ENCODE measurements at regions not wholly inside any gene's neighbourhood (a gene's known extent, or its start where the extent isn't known, plus 50 kb on each side); places are given as distances from the start of the nearest gene placed in this dataset.

DNA sequence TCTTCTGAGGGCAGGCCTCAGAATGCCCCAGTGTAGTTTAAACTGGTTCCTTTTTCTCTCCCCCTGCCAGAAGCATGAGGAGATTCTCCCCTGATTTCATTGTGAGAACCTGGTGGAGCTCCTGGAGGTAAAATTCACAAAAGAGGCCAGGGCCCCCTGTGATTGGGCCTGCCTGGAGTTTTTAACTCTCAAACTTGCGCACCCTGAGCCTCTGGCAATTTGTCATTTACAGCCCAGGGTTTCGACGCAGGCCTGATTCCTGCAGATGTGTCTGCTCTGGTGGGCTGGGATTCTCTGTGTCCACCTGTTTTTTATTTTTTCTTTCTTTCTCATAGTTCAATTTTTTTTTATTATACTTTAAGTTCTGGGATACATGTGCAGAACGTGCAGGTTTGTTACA, 157.9 kb downstream of the ASB1 start:
- DNase-seq = no peak

DNA sequence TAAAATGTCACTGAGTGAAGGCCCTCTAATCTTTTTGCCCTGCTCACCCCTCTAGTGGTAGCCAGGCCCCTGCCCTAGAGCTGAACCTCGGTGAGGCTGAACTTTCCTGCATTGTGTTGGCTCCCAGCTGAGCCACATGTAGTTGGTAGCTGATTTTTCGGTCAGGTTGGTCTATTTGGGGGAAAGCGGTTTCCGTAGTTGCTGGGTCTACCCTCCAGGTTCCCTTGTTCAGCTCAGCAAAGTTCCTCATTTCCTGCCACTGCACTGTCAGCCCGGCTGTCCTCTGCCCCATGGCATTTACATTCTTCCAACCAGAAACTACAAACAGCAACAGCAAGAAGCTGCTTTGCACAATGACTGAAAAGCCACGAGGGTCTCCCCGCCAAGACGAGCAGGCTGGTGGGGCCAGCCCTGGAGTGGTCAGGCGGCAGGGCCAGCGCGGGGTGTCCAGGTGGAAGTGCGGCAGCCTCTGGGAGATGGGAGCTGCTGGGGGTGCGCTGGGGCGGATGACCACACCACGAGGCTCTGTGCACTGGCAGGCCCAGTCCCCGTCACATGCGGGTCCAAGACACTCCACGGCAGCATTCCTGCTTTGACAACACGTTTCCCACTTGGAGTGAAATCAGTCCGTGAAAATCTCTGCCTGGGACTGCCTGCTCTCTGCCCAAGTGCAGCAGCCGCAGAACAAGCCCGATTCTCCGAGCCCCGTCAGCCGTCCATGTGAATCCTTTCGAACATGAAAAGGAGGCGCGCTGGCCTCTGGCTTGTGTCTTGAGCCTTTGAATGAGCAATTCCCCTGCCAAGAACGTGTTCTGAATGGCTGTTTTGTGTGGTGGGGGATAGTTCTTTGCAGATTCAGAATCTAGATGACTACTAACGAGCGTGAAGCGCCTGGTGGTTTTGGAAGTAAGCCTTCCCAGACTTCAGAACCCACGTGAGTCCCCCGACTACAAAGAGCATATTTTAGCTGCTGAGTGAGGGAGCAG, 159.4 kb downstream of the ASB1 start:
- peak; percentile 48 for DNase-seq

DNA sequence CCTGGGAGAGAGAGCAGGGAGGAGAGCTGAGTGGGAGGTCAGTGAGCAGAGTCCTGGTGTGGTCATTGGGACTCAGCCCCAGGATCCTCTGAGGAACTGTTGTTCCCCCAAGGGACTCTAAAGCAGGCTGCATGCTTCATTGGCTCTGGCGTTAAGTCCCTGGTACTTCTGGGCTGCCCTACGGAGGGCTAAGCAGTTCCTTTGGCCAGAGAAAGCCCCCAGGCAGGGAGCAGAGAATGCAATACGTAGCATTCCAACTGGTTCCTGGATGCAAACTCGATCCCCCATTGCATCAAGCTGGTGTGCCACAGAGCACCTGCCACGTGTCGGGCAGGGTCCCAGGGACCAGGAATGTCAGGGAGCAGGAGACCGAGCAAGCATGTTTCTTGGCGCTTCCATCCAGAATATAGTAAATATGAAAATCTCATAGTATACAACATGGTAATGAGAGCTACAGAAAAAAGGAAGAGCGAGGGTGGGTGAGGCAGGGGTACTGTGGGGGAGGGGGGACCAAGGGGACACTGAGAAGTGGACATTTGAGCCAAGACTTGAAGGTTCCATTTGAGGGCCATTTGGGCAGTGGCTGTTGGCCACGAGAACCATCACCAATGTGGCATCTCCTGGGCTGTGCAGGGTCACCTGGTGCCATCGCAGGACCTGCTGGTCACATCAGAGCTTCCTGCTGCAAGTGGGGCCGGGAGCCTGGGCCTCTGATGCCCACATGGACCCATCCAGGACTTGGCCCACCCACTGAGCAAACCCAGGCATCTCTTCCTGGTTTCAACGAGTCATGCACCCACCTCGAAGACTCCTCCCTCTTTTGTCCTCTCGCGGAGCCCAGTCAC, 160.4 kb downstream of the ASB1 start:
- no peak for DNase-seq

GRCh38 chr2:238587776-238588660, 161.3 kb downstream of the ASB1 start:
- DNase-seq = no peak

GRCh38 chr2:238589591-238590460, 163.1 kb downstream of the ASB1 start:
- no peak for DNase-seq

DNA sequence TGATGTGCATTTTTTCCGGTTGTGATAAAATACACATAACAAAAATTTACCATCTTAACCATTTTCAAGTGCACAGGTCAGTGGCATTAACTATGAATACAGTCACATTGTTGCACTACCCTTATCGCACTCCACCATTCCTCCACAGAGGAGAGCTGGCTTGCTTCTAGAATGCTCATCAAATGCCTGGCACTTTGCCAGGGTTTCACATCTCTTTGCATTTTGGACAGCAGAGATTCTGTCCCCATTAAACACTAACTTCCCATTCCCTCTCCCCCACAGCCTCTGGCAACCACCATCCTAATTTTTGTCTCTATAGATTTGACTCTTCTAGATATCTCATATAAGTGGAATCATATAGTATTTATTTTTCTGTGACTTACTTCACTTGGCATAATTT, 165.0 kb downstream of the ASB1 start:
- DNase-seq = no peak

GRCh38 chr2:238593236-238593635, 166.5 kb downstream of the ASB1 start:
- DNase-seq = no peak

GRCh38 chr2:238593678-238594077, 167.0 kb downstream of the ASB1 start:
- DNase-seq = no peak

GRCh38 chr2:238594796-238595749, 168.3 kb downstream of the ASB1 start:
- no peak for DNase-seq

GRCh38 chr2:238595750-238596570, 169.2 kb downstream of the ASB1 start:
- DNase-seq = peak; percentile 40

DNA sequence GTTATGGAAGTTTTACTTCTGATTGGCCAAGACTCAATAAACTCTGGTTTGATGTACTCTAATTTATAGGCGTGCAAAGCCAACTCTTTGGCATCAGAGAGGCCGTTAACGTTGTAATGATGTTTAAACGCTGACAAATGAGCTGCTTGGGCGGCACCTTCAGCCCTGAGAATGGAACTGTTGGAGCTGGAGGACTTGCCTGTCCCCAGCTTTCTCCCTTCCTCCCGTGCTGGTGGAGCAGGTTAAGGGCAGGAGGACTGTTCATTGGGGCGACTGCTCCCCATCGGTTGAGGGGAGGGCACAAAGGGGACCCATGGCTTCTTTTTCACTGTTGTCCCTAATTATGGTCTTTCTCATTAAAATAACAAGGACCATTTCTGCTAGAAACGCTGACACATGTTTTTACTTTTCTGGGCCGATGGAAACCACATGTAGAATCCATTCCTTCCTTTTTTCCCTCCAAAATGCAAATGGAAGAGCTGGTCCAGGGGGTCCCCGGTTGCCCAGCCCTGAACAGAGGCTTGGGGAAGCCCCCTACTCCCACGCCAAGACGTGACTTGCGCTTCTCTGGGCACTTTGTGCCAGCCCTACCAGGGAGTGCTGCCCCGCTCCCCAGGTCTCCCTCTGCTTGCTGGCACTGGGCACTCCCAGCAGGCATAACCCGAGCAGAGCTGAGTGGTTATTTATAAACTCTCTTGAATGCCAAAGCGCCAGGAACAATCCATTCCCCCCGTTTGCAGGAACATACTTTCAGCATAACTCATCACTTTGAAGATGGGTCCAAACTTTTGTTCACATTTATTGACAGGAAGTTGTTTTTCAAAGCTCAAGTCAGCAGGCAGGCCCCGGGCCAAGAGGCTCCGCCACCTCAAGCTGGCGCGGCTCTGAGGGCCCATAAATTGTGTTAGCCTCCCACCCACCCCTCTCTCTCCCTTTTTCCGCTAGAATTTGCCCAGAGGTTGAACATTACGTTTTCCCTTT, 170.1 kb downstream of the ASB1 start:
- peak; percentile 83 for DNase-seq

DNA sequence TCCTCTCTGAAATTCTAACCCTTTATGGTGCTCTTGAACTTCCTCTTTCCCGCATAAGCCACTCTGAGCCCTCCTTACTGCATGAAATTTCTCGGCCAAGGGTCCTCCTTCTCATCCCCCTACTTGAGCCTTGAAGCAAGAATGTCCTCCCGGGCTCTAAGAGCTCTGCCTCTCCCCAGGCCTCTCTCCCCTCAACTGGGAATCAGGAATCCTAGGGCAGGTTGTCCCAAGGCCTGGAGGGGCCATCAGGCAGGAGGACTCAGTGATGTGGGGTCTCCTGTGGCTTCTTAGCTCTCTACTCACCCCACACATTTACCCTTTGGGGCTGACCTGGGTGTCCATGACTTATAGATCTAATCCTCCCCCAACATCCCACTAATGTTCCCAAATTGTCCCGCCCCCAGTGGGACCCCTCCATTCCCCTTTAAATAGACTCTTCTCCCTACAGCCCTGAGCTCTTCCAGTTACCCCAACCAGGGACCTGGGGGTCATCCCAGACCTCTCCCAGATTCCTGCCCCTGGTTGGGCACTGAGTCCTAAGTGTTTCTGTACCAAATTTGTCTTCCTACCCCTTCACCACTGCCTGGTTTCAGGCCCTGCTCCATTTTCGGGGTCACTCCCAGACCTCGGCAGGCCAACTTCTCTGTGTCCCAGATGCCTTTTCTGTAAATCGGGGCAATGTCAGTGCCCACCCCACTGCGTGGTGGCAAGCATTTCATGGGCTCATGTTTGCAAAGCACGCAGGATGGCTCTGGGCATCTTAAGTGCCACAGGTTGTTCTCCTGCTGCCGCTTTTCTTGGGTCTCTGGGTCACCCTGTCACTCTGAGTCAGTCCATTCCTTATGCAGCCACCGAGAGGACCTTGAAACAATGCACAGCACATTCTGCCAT, 171.2 kb downstream of the ASB1 start:
- DNase-seq = no peak

GRCh38 chr2:238598802-238599530, 172.2 kb downstream of the ASB1 start:
- DNase-seq = no peak

- no peak for DNase-seq
Measured at GRCh38 chr2:238599549-238600505, 173.1 kb downstream of the ASB1 start.

Measured in right hindlimb (tissue), 1 donor.